Neuron (in vitro differentiated cells): ENCODE measurements at regions not wholly inside any gene's neighbourhood (a gene's known extent, or its start where the extent isn't known, plus 50 kb on each side); places are given as distances from the start of the nearest gene placed in this dataset.
"Not testable (repeated sequence)": the region's sequence is repeated elsewhere in the genome, so short reads cannot be mapped to it uniquely, and the experiment has no call there.

Experiments
- H2AFZ ChIP-seq: one replicate; pipeline ENCODE4 v1.6.1; 2013; ENCODE audit warnings: low read depth, mild to moderate bottlenecking, inconsistent platforms, low read length, moderate library complexity
- H3K27me3 ChIP-seq: one replicate; pipeline ENCODE4 v1.6.1; 2013; ENCODE audit warnings: low read length; ENCODE audit not compliant: insufficient read depth
- H3K36me3 ChIP-seq: one replicate; pipeline ENCODE4 v1.6.1; 2013; ENCODE audit warnings: low read length; ENCODE audit not compliant: insufficient read depth
- H3K4me1 ChIP-seq: one replicate; pipeline ENCODE4 v1.6.1; 2013; ENCODE audit warnings: low read length; ENCODE audit not compliant: insufficient read depth
- H3K4me3 ChIP-seq: 2 replicates; pipeline ENCODE4 v1.5.1; 2013; ENCODE audit warnings: mild to moderate bottlenecking, low read length, moderate library complexity
- H3K9me3 ChIP-seq: one replicate; pipeline ENCODE4 v1.6.1; 2013; ENCODE audit warnings: low read length

DNA sequence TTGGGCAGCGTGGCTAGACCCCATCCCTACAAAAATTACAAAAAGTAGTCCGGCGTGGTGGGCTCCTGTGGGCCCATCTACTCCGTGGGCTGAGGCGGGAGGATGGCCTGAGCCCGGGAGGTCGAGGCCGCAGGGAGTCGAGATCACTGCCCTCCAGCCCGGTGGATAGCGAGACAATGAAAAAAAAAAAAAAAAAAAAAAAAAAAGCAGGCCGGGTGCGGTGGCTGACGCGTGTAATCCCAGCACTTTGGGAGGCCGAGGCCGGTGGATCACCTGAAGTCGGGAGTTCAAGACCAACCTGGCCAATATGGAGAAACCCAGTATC is 110.5 kb upstream of the LPCAT1 start:
- Histone ChIP-seq H3K4me1 (no peaks in the 10 kb centered on the region), H2AFZ (no peak overlapping the region), H3K27me3 (no peaks in the 10 kb centered on the region), H3K4me3 (peak overlapping the region; percentile 59), H3K9me3 (no peaks in the 10 kb centered on the region), H3K36me3 (no peaks in the 10 kb centered on the region)

DNA sequence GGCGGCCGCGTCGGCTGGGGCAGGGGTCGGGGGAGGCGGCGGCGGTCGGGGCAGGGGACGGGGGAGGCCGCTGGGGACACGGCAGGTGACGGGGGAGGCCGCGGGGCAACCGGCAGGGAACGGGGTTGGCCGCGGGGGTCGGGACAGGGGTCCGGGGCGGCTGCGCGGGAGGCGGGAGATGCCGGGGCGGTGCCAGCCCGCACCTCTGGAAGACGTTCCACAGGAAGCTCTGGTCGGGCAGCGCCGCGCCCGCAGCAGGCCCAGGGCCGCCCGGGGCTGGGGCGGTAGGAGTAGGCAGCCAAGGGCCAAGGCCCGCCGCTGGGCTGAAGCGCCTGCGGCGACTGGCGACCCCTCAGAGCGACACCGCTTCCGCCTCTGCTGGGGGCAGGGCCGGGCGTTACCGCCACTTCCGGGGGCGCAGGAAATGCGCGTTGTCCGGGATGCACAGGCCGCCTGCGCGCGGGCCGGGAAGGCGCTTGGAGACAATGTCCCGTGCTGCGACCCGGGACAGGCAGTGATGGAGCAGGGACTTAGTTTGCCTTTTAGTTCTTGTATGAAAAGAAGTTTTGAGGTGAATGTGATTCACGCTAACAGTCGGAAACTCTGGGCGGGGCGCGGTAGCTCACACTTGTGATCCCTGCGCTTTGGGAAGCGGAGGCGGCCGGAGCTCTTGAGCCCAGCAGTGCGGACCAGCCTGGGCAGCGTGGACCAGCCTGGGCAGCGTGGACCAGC is 110.0 kb upstream of the LPCAT1 start:
- Histone ChIP-seq H3K4me3 (peak overlapping the region; percentile 59), H3K9me3 (no peaks in the 10 kb centered on the region)

DNA sequence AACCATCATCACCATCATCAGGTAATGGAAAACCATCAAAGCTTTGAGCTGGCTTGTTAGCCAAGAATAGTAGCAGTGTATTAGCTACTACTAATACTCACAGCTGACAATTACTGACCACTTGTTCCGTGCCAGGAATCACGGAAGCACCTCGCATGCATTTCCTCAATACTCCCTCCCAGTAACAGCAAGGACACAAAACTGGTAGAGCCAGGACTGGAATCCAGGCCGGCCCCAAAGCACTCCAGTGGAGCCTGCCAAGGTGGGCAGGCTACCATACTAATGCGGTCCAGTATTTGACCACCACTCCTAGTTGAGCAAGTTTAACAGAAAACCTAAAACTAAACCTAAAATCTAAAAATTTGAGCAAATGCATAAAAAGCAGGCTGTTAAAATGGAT is 107.2 kb upstream of the LPCAT1 start:
- not testable (repeated sequence) for H3K36me3 ChIP-seq

More for the DNA sequence above, 110.0 kb upstream of the LPCAT1 start:
- Histone ChIP-seq H2AFZ (no peak overlapping the region), H3K4me1 (no peaks in the 10 kb centered on the region), H3K27me3 (no peaks in the 10 kb centered on the region), H3K36me3 (no peaks in the 10 kb centered on the region)

DNA sequence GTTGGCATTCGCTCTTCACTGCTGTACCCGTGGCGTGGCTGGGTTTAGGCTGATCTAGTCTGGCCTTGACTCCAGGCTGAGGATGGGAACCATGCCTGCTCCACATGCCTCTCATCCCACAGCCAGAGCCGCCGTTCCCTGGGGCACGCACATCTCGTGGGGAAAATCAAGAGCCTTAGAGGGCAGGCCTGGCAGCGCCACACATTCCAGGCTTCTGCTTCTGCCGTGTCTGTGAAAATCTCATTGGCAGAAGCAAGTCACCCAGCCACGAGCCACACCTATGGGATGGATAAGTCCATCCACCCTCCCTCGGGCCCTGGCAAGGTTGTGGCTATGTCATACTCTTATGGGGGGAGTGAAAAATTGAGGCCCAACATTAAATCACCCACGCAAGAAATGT is 102.6 kb upstream of the LPCAT1 start:
- not testable (repeated sequence) for H3K4me3 ChIP-seq, H3K27me3 ChIP-seq, H2AFZ ChIP-seq, H3K36me3 ChIP-seq, H3K9me3 ChIP-seq, H3K4me1 ChIP-seq

More for the DNA sequence above, 107.2 kb upstream of the LPCAT1 start:
- not testable (repeated sequence) for H3K27me3 ChIP-seq, H2AFZ ChIP-seq, H3K4me3 ChIP-seq, H3K9me3 ChIP-seq, H3K4me1 ChIP-seq

DNA sequence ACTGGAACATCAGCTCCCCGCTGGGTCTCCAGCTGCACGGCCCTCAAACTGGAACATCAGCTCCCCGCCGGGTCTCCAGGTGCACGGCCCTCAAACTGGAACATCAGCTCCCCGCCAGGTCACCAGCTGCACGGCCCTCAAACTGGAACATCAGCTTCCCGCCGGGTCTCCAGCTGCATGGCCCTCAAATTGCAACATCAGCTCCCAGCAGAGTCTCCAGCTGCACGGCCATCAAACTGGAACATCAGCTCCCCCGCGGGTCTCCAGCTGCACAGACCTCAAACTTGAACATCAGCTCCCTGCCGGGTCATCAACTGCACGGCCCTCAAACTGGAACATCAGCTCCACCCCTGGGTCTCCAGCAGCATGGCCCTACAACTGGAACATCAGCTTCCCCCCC is 95.8 kb upstream of the LPCAT1 start:
- not testable (repeated sequence) for H3K36me3 ChIP-seq, H3K4me3 ChIP-seq, H3K4me1 ChIP-seq, H3K27me3 ChIP-seq, H2AFZ ChIP-seq
- peaks cover 10% of the 10 kb centered on the region for H3K9me3 ChIP-seq

DNA sequence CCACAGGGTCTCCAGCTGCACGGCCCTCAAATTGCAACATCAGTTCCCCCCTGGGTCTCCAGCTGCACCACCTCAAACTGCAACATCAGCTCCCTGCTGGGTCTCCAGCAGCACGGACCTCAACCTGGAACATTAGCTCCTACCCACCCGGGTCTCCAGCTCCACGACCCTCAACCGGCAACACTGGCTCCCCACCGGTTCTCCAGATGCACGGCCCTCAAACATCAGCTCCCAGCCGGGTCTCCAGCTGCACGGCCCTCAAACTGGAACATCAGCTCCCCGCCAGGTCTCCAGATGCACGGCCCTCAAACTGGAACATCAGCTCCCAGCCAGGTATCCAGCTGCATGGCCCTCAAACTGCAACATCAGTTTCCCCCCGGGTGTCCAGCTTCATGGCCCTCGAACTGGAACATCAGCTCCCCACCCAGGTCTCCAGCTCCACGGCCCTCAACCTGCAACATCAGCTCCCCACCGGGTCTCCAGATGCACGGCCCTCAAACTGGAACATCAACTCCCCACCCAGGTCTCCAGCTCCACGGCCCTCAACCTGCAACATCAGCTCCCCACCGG is 94.6 kb upstream of the LPCAT1 start:
- not testable (repeated sequence) for H2AFZ ChIP-seq, H3K36me3 ChIP-seq
- peaks cover 10% of the 10 kb centered on the region for H3K9me3 ChIP-seq

DNA sequence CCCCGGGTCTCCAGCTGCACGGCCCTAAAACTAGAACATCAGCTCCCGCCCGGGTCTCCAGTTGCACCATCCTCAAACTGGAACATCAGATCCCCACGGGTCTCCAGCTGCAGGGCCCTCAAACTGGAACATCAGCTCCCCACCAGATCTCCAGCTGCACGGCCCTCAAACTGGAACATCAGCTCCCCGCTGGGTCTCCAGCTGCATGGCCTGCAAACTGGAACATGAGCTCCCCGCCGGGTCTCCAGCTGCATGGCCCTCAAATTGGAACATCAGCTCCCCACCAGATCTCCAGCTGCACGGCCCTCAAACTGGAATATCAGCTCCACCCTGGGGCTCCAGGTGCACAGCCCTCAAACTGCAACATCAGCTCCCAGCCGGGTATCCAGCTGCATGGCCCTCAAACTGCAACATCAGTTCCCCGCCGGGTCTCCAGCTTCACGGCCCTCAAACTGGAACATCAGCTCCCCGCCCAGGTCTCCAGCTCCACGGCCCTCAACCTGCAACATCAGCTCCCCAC is 93.5 kb upstream of the LPCAT1 start:
- H3K27me3 ChIP-seq, H3K4me3 ChIP-seq, H3K36me3 ChIP-seq, H2AFZ ChIP-seq, H3K4me1 ChIP-seq: not testable (repeated sequence)
- H3K9me3 ChIP-seq, result peaks cover 10% of the 10 kb centered on the region

More for the DNA sequence above, 94.6 kb upstream of the LPCAT1 start:
- H3K27me3 ChIP-seq, H3K4me1 ChIP-seq, H3K4me3 ChIP-seq: not testable (repeated sequence)

DNA sequence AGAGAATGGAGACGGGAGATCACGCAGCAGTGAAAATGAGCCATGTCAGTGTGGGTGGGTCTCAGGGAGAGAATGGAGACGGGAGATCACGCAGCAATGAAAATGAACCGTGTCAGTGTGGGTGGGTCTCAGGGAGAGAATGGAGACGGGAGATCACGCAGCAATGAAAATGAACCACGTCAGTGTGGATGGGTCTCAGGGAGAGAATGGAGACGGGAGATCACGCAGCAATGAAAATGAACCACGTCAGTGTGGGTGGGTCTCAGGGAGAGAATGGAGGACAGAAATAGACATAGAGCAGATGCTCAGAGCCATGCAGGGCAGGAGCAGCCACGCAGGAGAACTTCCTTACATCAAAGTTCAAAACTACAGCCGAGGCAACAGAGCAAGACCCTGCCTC is 89.8 kb upstream of the LPCAT1 start:
- H3K4me1 ChIP-seq, H3K9me3 ChIP-seq, H2AFZ ChIP-seq: not testable (repeated sequence)

DNA sequence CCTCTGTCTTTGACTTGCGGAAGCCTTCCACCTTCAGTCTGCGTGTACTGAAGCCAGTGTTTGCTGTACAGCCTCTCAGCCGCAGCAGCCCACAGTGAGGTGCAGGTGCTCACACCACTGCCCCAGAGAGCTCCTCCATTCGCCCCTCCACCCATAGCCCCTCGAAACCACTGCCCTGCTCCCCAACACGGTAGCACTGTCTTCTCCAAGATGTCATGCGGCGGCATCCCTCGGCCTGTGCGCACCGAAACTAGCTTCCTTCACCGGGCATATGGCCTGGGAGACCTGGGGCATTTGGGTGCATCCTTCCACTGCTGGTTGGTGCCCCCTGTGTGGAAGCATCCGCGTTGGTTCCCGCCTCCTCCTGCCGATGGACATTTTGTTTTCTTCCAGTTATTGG is 86.8 kb upstream of the LPCAT1 start:
- H2AFZ ChIP-seq, H3K9me3 ChIP-seq, H3K27me3 ChIP-seq, H3K4me1 ChIP-seq, H3K4me3 ChIP-seq, H3K36me3 ChIP-seq: not testable (repeated sequence)

More for the DNA sequence above, 89.8 kb upstream of the LPCAT1 start:
- H3K27me3 ChIP-seq, H3K4me3 ChIP-seq, H3K36me3 ChIP-seq: not testable (repeated sequence)

DNA sequence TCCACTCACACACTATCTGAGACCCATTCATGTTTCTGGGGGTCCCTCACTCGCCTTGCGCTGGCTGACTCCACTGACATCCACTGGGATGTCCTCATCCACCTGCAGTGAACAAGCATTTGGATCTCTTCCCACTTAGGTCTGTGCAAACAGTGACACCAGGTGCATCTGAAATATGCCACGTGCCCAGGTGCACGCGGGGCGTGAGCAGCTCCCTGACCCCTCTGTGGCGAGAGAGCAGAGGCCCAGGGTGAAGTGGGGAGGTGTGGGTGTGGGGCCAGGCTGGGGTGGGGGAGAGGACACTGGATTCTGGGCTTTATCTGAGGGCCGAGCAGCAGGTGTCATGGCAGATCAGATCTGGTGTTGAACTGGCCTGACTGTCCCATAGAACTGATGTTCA is 85.4 kb upstream of the LPCAT1 start:
- H3K27me3 ChIP-seq, H3K9me3 ChIP-seq, H3K4me3 ChIP-seq, H3K36me3 ChIP-seq, H2AFZ ChIP-seq, H3K4me1 ChIP-seq: not testable (repeated sequence)

DNA sequence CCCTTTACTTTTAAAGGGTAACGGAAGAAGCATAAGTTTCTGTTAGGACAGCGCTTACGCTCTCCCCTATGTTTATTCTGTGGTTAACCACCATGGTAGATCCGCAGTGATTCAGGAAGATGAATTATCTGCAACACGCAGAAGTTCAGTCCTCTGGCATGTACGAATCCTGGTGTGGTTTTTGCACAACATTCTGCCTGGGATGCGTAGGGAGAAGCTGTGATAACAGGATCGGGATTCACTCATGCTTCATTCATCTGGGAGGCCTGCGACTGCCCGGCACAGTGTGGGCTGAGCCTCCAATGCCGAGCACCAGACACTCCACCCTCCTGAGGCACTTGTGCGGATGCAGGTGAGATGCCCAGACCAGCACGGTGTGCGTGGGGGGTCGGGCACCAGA is 84.6 kb upstream of the LPCAT1 start:
- not testable (repeated sequence) for H3K4me3 ChIP-seq, H3K9me3 ChIP-seq, H3K4me1 ChIP-seq, H2AFZ ChIP-seq, H3K36me3 ChIP-seq, H3K27me3 ChIP-seq

DNA sequence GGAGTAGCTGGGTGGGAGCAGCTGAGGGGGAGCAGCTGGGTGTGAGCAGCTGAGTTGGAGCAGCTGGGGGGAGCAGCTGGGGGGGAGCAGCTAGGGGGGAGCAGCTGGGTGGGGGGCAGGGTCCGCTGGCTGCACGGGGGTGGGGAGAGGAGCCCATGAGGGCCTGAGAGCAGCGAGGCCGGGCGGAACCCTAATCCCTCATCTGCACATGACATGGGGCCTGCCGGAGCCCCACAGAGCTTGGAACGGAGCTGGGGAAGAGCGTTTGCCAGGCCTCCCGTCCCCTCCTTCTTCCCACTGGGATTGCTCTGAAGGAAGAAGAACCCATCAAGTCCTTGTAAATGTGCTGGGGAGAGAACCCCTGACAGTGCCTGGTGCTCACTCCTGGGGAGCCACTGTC is 83.2 kb upstream of the LPCAT1 start:
- not testable (repeated sequence) for H3K36me3 ChIP-seq, H3K4me3 ChIP-seq, H3K4me1 ChIP-seq, H2AFZ ChIP-seq, H3K27me3 ChIP-seq, H3K9me3 ChIP-seq

DNA sequence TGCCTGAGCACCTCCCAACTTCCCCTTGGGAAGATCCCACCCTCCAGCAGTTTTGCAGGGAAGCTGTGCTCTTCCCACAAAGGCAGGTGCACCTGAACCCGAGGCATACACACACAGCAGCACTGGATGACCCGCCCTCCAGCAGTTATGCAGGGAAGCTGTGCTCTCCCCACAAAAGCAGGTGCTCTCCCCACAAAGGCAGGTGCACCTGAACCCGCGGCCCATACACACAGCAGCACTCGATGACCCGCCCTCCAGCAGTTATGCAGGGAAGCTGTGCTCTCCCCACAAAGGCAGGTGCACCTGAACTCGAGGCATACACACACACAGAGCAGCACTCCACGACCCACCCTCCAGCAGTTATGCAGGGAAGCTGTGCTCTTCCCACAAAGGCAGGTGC is 80.2 kb upstream of the LPCAT1 start:
- H3K27me3 ChIP-seq, H3K4me1 ChIP-seq, H3K9me3 ChIP-seq, H3K36me3 ChIP-seq, H3K4me3 ChIP-seq, H2AFZ ChIP-seq: not testable (repeated sequence)

DNA sequence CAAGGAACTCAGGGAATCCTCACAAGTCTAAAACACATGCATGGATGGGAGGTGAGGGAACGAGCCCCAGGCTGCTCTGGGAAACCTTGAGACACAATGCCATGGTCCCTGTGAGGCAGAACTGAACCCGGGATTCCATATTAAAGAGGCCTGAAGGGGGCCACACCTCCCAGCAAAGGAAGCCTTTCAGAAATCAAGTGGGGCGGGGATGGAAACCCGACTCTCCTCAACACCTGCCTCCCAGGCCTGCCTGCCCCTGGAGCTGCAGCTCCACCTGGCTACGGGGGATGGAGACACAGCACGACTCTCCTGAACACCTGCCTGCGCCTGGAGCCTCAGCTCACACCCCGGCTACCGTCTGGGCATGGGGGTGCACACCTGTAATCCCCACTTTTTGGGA is 77.8 kb upstream of the LPCAT1 start:
- H3K4me1 ChIP-seq, H3K36me3 ChIP-seq, H2AFZ ChIP-seq, H3K27me3 ChIP-seq, H3K9me3 ChIP-seq, H3K4me3 ChIP-seq: not testable (repeated sequence)
